Activated CD8-positive, alpha-beta T cell treated with anti-CD3 and anti-CD28 coated beads for 36 hours (primary cell): ENCODE measurements at regions not wholly inside any gene's neighbourhood (a gene's known extent, or its start where the extent isn't known, plus 50 kb on each side); places are given as distances from the start of the nearest gene placed in this dataset.

ENCODE experiments used
- ATAC-seq: fragments of 200-7000 bp; cut with Tn5 transposase; one replicate; pipeline ENCODE4 v1.10.0; 2021; ENCODE audit warnings: mild to moderate bottlenecking, moderate library complexity
- CTCF ChIA-PET: fragments of 350-600 bp; sonication (Branson Sonifier 250); formaldehyde crosslinking; loops from one replicate; lab custom pipeline; 2021; ENCODE audit warnings: antibody characterized with exemption; lab: Charles Lee
- POLR2A ChIA-PET: fragments of 350-600 bp; sonication (Branson Sonifier 250); formaldehyde crosslinking; loops from one replicate; lab custom pipeline; 2021; ENCODE audit warnings: antibody characterized with exemption; lab: Charles Lee
- DNase-seq: peaks from one replicate; pipeline ENCODE4 v3.0.0-alpha.2; 2020
- H3K27ac Mint-ChIP-seq: one replicate; pipeline ENCODE4 v1.8.0; 2021; ENCODE audit warnings: mild to moderate bottlenecking, mixed read lengths
- H3K27me3 Mint-ChIP-seq: one replicate; pipeline ENCODE4 v1.8.0; 2021; ENCODE audit warnings: mixed read lengths
- H3K36me3 Mint-ChIP-seq: one replicate; pipeline ENCODE4 v1.8.0; 2021; ENCODE audit warnings: low read depth, mixed read lengths
- H3K4me1 Mint-ChIP-seq: one replicate; pipeline ENCODE4 v1.8.0; 2021; ENCODE audit warnings: low read depth, mixed read lengths
- H3K4me3 Mint-ChIP-seq: one replicate; pipeline ENCODE4 v1.8.0; 2021; ENCODE audit warnings: mild to moderate bottlenecking, moderate library complexity, mixed read lengths
- H3K9me3 Mint-ChIP-seq: one replicate; pipeline ENCODE4 v1.8.0; 2021; ENCODE audit warnings: mixed read lengths
- CTCF ChIP-seq: fragments of 200-600 bp; IDR thresholded peaks from one replicate; pipeline ENCODE4 v1.8.0; 2022; ENCODE audit warnings: antibody characterized with exemption, mild to moderate bottlenecking
- intact Hi-C: fragments of 100-400 bp; cut with micrococcal nuclease; formaldehyde crosslinking; loops from one replicate; pipeline ENCODE4 v1.10.0; 2022

DNA sequence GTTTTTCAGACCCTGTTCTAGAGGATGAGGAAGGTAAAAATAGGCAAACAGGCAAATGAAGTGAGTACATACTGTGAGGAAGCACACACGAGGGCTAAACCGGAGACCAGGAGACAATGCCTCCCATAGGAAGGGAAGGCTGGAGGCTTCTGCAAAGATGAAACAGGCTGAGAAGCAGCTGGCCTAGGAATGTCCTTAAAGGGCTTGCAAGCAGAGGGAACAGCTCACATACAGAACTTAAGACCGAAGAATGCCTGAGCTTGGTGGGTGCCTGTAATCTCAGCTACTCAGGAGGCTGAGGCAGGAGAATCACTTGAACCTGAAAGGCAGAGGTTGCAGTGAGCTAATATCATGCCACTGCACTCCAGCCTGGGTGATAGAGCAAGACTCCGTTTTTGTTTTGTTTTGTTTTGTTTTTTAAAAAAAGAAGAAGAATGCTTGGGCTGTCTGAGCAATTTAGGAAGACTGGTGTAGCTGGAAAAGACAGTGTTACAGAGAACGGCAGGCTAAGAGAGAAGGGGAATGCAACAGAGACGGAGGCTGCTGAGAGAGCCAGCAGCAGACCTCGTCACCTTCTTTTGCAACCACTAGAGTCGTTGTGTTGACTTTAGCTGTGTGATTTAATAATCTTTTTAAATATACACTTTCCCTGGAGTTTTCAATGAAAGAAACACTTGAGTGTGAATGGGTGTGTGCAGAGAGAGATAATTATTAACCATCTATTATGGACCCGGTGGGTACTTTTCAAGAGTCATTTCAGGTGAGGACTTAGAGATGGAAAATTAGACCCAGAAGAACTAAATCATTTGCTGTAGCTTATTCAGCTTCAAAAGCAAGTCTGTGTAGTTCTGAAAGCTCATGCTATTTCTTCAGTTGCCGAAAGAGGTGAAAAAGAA lies 232.8 kb downstream of the GALR1 start:
- CTCF ChIA-PET: no interaction called here
- POLR2A ChIA-PET: no interaction called here
- H3K4me3 Mint-ChIP-seq: no peak overlapping the region
- H3K27me3 Mint-ChIP-seq: peaks cover 9% of the 10 kb centered on the region
- no peak for DNase-seq
- H3K27ac Mint-ChIP-seq: no peak overlapping the region
- H3K36me3 Mint-ChIP-seq: no peaks in the 10 kb centered on the region
- H3K4me1 Mint-ChIP-seq: no peaks in the 10 kb centered on the region
- no peak for ATAC-seq
- intact Hi-C loops: no loop called here
- H3K9me3 Mint-ChIP-seq: no peaks in the 10 kb centered on the region
- no peak for TF ChIP-seq CTCF

DNA sequence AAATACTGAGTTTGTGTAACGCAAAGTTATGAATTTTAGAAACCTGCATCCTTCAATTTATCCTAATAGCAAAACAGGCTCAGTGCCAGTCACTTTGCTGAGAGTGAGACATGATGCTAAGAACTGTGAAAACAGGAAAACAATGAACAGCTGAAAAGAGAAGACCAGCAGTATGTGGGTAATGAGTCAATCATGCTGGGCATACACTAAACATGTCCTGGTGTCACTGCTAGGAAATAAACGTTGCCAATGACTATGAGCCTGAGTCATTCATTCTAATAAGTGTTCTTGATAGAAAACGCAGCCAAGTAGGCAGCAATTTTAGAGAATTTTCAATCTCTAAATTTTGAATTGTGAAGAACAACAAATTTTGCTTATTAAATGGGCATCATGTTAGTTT lies 237.3 kb downstream of the GALR1 start:
- peaks cover 18% of the 10 kb centered on the region for H3K27me3 Mint-ChIP-seq
- H3K36me3 Mint-ChIP-seq: no peaks in the 10 kb centered on the region
- ATAC-seq (no peak), DNase-seq (no peak)
- ChIA-PET POLR2A (no interaction called here), CTCF (no interaction called here)
- H3K4me3 Mint-ChIP-seq: no peak overlapping the region
- H3K27ac Mint-ChIP-seq: no peak overlapping the region
- no peaks in the 10 kb centered on the region for H3K9me3 Mint-ChIP-seq
- no peaks in the 10 kb centered on the region for H3K4me1 Mint-ChIP-seq
- TF ChIP-seq CTCF: no peak
- intact Hi-C loops: no loop called here

DNA sequence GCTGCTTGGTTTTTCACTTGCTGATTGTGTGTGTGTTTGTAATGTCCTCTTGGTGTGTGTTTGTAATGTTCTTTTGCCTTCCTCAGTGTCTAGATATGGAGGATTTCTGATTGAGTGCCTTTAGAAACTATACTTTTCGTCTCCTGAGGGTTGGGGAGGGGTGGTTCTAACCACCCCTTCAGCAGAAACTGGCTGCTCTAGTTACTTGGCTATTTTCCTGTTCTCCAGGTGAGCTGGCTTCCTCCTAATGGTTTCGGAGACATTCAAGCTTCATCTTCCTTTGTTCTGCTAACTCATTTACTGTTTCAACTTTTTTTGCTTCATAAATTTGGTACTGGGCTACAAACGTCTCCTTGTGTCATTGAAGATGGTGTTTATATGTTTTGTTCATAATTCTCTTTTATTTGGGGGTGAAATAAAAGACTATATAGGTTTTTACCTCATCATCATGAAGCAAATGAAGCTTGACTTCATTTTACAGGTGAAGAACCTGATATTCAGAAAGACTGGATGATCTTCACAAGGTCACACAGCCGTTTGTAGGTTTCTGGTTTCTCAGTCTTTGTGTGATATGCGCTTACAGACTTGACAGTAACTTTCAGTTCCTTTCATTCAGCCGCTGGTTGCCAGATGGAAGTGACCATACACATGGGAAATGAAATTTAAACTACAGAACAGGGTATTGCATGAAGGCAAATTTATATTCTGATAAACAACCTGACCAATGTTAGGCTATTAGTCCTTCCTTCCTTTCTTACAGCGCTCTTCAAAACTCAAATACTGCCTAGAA lies 238.5 kb downstream of the GALR1 start:
- CTCF ChIA-PET: no interaction called here
- H3K4me3 Mint-ChIP-seq: no peak overlapping the region
- H3K4me1 Mint-ChIP-seq: no peaks in the 10 kb centered on the region
- POLR2A ChIA-PET: no interaction called here
- peaks cover 17% of the 10 kb centered on the region for H3K27me3 Mint-ChIP-seq
- no peak overlapping the region for H3K27ac Mint-ChIP-seq
- intact Hi-C loops: no loop called here
- DNase-seq: no peak
- no peak for TF ChIP-seq CTCF
- H3K36me3 Mint-ChIP-seq: no peaks in the 10 kb centered on the region
- no peaks in the 10 kb centered on the region for H3K9me3 Mint-ChIP-seq
- ATAC-seq: no peak

DNA sequence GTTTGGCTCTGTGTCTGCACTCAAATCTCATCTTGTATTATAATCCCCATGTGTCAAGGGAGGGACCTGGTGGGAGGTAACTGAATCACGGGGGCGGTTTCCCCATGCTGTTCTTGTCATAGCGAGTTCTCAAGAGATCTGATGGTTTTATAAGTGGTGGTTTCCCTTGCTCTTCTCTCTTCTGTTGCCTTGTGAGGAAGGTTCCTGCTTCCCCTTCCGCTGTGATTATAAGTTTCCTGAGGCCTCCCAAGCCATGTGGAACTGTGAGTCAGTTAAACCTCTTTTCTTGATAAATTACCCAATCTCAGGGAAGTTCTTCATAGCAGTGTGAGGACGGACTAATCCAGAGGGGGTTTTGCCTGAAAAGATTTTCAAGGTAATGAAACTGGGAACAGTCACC lies 245.4 kb downstream of the GALR1 start:
- no peaks in the 10 kb centered on the region for H3K36me3 Mint-ChIP-seq
- POLR2A ChIA-PET: no interaction called here

More for the DNA sequence above, 245.4 kb downstream of the GALR1 start:
- no peak overlapping the region for H3K4me3 Mint-ChIP-seq
- peaks cover 8% of the 10 kb centered on the region for H3K27me3 Mint-ChIP-seq
- H3K4me1 Mint-ChIP-seq: no peaks in the 10 kb centered on the region
- CTCF ChIA-PET: no interaction called here
- H3K27ac Mint-ChIP-seq: no peak overlapping the region
- ATAC-seq: no peak
- no peak for TF ChIP-seq CTCF
- intact Hi-C loops: no loop called here
- no peaks in the 10 kb centered on the region for H3K9me3 Mint-ChIP-seq
- peak; percentile 3 for DNase-seq
